ENCODE measurements at regions not wholly inside any gene's neighbourhood (a gene's known extent, or its start where the extent isn't known, plus 50 kb on each side); places are given as distances from the start of the nearest gene placed in this dataset.

- H3K9me3 ChIP-seq (ENCODE audit: insufficient read depth, low read depth, low read length) = no peaks in the 10 kb centered on the region
- H3K27me3 ChIP-seq (ENCODE audit: insufficient read depth, low read length, poor library complexity, severe bottlenecking) = no peaks in the 10 kb centered on the region
- H3K4me2 ChIP-seq (ENCODE audit: low read depth, low read length, poor library complexity, severe bottlenecking) = no peak overlapping the region
- H3K4me3 ChIP-seq (ENCODE audit: low read length, poor library complexity, severe bottlenecking) = no peak overlapping the region
- H2AFZ ChIP-seq (ENCODE audit: low read length) = no peak overlapping the region
- H3K9me2 ChIP-seq (replicated peaks; ENCODE audit: low read depth, low read length) = no peaks in the 10 kb centered on the region
- TF ChIP-seq EZH2phosphoT487 (IDR thresholded peaks at IDR 0.05; ENCODE audit: borderline replicate concordance) (no peak), CTCF (conservative IDR thresholded peaks at IDR 0.05; ENCODE audit: low read length) (no peak)
- H4K20me1 ChIP-seq (ENCODE audit: insufficient read depth, low read length, poor library complexity, severe bottlenecking) = no peaks in the 10 kb centered on the region
- no peaks in the 10 kb centered on the region for H3K4me1 ChIP-seq (ENCODE audit: insufficient read depth, low read length, poor library complexity, severe bottlenecking)
- H3K79me2 ChIP-seq (ENCODE audit: insufficient read depth, low read length) = no peaks in the 10 kb centered on the region
- no peaks in the 10 kb centered on the region for H3F3A ChIP-seq (ENCODE audit: low read depth)
- no peaks in the 10 kb centered on the region for H3K36me3 ChIP-seq (ENCODE audit: insufficient read depth, low read length)
- H3K9ac ChIP-seq (ENCODE audit: low read depth, low read length, poor library complexity, severe bottlenecking) = no peak overlapping the region
These were observed 2750.6 kb downstream of the PCDH7 start for GRCh38 chr4:33470805-33471204.

- Histone ChIP-seq H2AFZ (ENCODE audit: low read length) (no peak overlapping the region), H3K4me3 (ENCODE audit: low read length, poor library complexity, severe bottlenecking) (no peak overlapping the region), H3K9ac (ENCODE audit: low read depth, low read length, poor library complexity, severe bottlenecking) (no peak overlapping the region), H4K20me1 (ENCODE audit: insufficient read depth, low read length, poor library complexity, severe bottlenecking) (no peaks in the 10 kb centered on the region), H3K9me3 (ENCODE audit: insufficient read depth, low read depth, low read length) (no peaks in the 10 kb centered on the region), H3F3A (ENCODE audit: low read depth) (no peaks in the 10 kb centered on the region), H3K27me3 (ENCODE audit: insufficient read depth, low read length, poor library complexity, severe bottlenecking) (no peaks in the 10 kb centered on the region), H3K4me1 (ENCODE audit: insufficient read depth, low read length, poor library complexity, severe bottlenecking) (no peaks in the 10 kb centered on the region), H3K79me2 (ENCODE audit: insufficient read depth, low read length) (no peaks in the 10 kb centered on the region), H3K36me3 (ENCODE audit: insufficient read depth, low read length) (no peaks in the 10 kb centered on the region), H3K4me2 (ENCODE audit: low read depth, low read length, poor library complexity, severe bottlenecking) (no peak overlapping the region), H3K9me2 (replicated peaks; ENCODE audit: low read depth, low read length) (no peaks in the 10 kb centered on the region)
- TF ChIP-seq CTCF (conservative IDR thresholded peaks at IDR 0.05; ENCODE audit: low read length) = no peak
- no peak for TF ChIP-seq EZH2phosphoT487 (IDR thresholded peaks at IDR 0.05; ENCODE audit: borderline replicate concordance)
These were observed 2757.5 kb downstream of the PCDH7 start for GRCh38 chr4:33477715-33478114.

GRCh38 chr4:33482773-33483172 lies 2761.5 kb downstream of the ARAP2 start:
- Histone ChIP-seq H3K27me3 (ENCODE audit: insufficient read depth, low read length, poor library complexity, severe bottlenecking) (no peaks in the 10 kb centered on the region), H3F3A (ENCODE audit: low read depth) (no peaks in the 10 kb centered on the region), H3K9me2 (replicated peaks; ENCODE audit: low read depth, low read length) (no peaks in the 10 kb centered on the region), H3K79me2 (ENCODE audit: insufficient read depth, low read length) (no peaks in the 10 kb centered on the region), H3K4me3 (ENCODE audit: low read length, poor library complexity, severe bottlenecking) (no peak overlapping the region), H3K4me1 (ENCODE audit: insufficient read depth, low read length, poor library complexity, severe bottlenecking) (no peaks in the 10 kb centered on the region), H3K4me2 (ENCODE audit: low read depth, low read length, poor library complexity, severe bottlenecking) (no peak overlapping the region), H3K9ac (ENCODE audit: low read depth, low read length, poor library complexity, severe bottlenecking) (no peak overlapping the region), H2AFZ (ENCODE audit: low read length) (no peak overlapping the region), H4K20me1 (ENCODE audit: insufficient read depth, low read length, poor library complexity, severe bottlenecking) (no peaks in the 10 kb centered on the region), H3K9me3 (ENCODE audit: insufficient read depth, low read depth, low read length) (no peaks in the 10 kb centered on the region), H3K36me3 (ENCODE audit: insufficient read depth, low read length) (no peaks in the 10 kb centered on the region)
- no peak for TF ChIP-seq CTCF (conservative IDR thresholded peaks at IDR 0.05; ENCODE audit: low read length)
- no peak for TF ChIP-seq EZH2phosphoT487 (IDR thresholded peaks at IDR 0.05; ENCODE audit: borderline replicate concordance)

Data from Loucy (cell line).